ENCODE measurements at regions not wholly inside any gene's neighbourhood (a gene's known extent, or its start where the extent isn't known, plus 50 kb on each side); places are given as distances from the start of the nearest gene placed in this dataset.

DNA sequence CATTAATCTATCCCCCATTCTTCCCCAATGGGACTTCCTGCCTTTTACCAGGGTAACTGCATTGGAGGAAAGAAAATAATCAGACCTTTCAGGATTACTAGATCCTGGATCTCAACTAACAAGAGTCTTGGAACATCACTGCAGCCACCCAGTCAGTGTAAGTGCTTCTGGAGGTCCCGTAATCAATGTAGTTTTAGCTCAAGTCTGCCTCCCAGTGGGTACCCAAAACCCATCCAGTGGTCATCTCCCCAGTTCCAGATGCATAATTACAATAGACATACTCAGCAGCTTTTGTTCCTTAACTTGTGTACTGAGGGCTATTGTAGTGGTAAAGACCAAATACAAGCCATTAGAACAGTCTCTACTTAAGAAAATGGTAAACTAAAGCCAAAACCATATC is 319.1 kb downstream of the GPATCH2 start:
- DNase-seq (ENCODE audit: low read depth) = no peak

DNA sequence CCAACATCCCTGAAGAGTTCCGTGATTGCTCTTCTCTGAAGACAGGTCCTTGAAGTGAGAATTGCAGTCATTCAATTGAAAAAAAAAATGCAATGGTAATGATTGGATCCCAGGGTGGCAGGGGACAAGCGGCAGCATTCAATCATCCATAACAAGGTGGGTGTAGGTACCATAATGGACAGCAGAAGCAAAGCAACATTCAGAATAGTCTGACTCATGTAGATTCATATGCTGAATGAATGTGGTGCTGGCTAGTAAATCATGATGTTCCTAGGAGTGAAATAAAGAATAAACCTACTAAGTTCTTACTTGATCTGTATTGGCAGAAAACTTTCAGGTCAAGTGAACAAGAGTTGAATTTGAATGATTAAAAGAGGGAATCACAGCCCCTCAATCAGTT is 319.6 kb downstream of the GPATCH2 start:
- no peak for DNase-seq (ENCODE audit: low read depth)

DNA sequence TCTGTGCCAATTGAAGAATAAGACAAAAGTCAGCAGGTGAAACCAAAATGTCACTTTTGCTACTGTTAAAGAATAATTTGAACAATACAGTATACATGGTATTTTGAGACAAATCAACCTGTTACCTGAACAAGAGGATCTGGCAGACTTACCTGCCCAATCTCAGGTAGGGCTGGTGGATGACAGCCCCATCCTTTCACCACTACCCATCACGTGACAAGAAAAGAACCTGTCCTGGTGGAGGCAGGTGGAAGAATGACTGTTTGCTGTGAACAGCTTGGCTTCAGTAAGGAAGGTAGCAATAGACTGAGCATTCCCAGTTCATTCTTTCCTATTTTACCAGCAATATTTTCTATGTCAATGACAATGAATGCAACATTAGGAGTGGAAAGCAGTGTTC is 349.6 kb downstream of the GPATCH2 start:
- DNase-seq (ENCODE audit: low read depth) = no peak

DNA sequence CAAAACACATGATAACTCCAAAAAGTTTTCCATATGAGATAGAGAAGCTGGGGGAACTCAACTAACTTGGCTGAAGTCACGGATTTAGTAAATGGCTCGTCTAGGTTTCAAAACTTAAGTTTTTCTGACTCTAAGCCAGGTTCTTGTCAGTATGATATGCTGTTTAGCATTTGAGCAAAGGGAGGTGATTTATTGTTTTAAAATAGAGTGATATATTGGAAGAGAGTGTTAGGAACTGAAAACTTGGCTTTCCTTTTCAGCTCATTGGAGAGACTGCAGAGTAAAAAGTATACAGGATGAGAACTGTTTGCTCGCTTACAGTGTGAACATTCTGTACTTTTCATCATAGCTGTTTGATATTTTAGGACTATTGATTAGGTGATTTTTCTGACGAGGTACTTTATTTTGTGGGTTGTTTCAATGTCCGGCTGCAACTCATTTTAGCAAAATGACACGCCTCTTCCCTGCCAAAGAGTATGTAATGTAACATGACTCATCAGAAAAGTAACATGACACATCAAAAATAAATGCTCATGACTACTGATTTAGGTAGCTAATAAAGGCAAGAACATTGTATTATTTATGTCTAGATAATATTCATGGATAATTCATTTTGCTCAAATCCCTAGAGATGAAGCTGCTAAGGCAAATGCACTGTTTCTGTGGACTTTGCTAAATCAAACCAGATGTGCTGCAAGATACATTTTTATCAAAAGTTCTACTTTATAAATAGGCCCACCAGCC is 355.1 kb downstream of the GPATCH2 start:
- DNase-seq (ENCODE audit: low read depth) = peak; percentile 64

DNA sequence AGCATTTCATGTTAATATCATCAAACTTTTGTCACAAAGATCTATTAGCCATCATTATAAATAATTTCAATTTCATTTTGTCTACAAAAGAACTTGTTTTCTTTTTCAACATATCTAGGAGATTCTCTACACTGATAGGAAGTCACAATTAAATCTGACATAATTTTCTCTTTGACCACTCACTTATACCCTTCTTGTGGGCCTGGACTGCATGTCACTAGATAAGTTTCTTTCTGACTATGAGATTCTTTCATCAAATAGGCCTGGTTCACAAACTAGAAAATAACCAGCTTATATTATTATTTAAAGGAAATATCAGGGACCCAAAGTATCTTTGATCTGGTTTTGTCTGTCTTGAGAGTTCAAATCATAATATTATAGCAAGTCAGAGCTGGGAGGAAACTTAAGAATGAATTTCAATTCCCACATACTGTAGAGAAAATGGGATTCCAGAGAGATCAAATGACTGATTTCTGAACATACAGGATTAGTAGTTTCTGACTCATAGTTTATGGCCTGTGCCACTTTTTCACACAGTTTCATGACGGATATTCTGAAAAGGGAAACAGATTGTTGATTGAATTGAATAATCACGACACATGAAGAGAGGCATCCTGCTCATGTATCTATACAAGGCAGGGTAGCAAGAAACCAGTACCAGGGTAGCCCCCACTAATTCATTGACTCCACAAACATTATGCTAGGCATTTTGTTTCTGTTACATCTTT is 355.8 kb downstream of the GPATCH2 start:
- peak; percentile 65 for DNase-seq (ENCODE audit: low read depth)

DNA sequence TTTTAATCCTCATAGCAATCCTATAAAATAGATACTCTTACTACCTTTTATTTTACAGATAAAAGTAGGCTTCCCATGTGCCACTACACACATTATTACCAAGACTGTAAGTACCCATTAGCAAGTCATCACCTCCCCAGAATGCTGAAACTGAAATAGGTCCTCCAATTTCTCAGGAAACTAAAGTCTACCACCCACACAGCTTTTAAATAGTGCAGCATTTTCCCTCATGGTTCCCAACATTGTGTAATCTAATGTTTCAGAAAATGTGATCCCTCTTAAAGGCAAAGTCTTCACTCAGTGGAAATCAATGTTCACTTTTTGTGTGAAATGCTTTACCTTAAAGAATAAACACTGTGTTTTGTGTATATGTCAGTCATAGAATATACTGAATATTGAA is 356.5 kb downstream of the GPATCH2 start:
- DNase-seq (ENCODE audit: low read depth) = peak; percentile 17

DNA sequence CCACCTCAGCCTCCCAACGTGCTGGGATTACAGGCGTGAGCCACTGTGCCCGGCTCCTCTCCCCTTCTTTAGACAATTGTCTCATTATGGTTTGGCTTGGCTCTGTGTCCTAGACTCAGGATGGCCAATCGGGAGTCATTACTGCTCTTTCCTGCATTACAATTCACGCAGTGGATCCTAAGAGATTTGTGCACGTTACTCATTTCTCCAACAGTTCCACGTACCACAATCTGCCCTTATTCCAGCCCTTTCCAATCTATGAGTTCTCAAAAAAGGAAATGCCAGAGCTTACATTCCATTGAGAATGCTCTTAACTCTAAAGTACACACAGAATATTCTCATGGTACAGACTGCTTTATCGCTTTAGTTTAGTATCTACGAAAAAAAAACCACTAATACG is 357.0 kb downstream of the GPATCH2 start:
- DNase-seq (ENCODE audit: low read depth) = peak; percentile 33

DNA sequence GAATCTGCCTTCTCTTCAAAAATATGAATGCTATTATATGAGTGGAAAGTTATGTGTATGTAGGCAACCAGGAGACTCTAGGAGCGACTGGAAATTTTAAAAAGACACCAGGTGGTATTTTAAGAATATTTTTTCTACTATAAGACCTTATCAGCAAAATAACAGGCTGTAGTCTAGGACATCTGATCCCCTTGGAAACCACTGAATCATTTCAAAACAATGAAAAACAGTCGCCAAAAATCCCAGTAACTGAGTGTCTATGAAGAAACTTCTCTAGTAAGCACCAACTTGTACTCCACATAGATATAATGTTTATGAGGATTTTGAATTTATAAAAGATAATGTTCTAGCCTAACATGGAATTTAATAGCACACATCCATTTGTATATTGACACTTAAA is 358.5 kb downstream of the GPATCH2 start:
- DNase-seq (ENCODE audit: low read depth) = peak; percentile 56

DNA sequence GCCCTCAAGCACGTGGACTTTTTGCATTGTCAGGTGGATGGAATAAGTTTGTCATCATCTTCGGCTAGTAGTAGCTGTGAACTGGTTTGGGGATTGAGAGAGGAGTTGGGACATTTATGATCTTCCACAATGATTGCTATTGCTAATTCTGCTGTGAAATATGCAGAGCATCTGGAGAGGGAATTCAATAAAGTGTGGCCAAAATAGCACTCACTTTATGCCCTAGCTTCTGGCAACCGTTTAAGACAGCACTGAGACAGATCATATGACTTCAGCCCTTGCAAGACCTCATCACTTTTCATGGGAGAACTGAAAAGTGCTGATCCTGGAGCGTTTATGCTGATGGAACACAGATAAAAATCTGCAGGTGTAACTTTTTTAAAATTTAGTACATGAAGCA is 360.8 kb downstream of the GPATCH2 start:
- no peak for DNase-seq (ENCODE audit: low read depth)

DNA sequence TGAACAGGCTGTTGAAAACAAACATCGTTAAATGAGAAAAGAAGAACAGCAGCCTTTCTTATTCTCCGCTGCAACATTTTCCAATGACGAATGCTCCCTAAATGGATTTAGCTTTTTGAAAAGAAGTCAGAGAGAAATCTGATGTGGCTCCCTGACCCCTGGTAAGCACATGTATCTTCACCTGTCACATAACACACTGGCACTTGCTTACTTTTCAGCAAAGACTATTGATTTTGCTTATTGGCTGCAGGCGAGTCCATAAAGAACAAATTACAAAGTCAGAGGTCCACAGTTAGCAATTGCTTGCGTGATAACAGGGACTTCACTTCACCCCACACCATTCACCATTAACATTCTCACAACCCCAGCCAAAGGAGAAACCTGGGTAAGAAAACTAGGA is 362.8 kb downstream of the GPATCH2 start:
- DNase-seq (ENCODE audit: low read depth) = no peak

DNA sequence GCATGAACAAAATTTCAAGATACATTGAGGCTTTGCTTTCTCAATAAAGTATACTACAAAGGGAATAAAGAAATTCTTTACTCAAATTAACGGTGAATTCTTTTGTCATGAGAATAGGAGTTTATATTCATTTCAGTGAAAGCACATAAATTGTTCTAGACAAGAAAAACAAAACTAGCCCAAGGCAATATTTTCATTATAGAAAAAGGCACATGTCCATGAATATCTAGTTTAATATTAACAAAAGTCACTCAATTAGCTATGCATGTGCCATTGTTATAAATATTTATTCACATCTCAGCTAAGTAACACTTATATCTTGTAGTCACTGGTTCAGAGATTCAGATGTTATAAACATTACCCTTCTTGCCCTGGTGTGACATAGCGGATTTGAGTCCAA is 369.3 kb downstream of the GPATCH2 start:
- DNase-seq (ENCODE audit: low read depth) = no peak

DNA sequence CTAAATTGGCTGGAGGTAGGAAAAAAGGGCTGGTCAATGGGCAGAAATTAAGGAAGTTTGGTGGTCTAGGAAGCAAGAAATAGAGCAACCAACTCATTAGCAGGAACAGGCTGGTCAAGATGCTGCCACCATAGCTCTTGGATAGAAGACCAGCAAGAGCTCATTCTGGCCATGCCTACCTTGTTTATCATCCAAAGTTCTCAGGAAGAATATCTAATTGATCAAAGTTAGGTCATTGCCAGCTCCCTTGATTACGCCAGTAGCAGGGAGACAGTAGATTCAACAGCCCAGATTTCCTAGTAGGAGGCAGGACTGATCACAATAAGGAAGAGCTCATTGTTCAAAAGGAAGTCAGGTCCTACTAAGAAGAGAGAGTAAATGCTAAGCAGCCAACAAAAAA is 370.2 kb downstream of the GPATCH2 start:
- no peak for DNase-seq (ENCODE audit: low read depth)

DNA sequence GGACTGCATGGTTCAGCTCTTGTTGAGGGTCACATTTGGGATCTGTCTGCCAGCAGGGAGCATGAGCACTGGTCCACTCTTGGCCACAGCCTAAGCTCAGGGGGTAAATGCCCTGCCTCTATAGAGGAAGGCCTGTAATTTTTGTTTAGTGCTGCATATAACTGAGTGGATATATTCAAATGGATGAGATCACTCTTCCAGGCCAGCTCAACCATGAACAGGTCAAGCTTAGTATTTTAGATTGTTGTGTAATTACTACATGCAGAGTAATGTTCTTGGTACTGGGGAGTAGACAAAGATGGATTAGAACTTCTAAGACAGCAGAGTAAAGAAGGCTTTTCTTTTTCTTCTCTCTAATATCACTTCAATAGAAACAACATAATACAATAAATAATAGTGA is 376.9 kb downstream of the GPATCH2 start:
- DNase-seq (ENCODE audit: low read depth) = no peak

DNA sequence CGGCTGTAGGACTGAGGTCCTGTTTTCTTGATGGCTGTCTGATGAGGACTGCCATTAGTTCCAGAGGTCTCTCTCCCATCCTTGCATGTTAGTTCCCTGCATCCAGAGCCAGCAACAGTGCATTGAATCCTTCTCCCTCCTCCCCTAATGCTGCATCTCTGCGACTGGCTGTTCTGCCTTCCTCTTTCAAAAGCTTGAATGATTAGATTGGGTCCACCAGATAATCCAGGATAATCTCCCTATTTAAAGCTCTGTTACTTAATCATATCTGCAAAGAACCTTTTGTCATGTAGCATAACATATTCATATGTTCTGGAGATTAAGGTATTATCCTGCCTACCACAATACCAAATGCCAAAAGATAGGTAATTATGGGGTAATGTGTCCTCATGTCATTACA is 377.5 kb downstream of the GPATCH2 start:
- DNase-seq (ENCODE audit: low read depth) = no peak

DNA sequence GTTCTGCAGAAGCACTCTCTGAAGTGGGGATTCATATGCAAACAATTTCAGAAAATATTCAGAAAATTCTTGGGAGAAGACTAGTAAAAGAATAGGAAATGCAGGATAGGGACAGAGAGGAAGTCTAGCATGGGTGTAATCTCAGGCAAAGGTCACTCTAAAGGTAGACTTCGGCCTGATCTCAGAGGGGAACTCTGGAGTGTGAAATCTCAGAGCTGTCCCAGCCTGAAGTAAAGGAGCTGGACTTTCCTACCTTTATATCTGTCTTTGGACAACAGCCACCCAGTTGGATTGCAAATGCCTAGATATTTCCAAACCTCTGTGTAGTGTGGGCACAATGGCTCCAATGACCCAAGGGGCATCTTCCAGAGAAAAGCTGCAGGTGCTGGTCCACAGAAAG is 379.8 kb downstream of the GPATCH2 start:
- no peak for DNase-seq (ENCODE audit: low read depth)

DNA sequence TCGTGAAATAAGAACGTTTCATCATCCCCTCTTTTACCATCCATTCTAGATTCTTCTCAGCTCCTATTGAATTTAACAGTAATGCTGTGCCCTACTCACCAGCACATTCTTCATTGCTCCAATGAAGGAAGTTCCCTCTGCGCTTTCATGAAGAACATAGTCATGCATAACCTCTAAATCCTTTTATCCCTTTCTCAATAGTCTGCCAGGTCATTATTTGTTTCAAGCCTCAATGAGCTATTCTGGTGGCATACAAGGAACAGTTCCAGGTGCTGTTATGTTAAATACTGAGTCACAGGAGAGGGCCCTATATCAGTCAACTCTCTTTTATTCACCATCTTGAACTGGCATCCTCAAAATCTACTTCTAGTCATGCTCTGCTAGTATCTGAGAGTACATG is 381.0 kb downstream of the GPATCH2 start:
- no peak for DNase-seq (ENCODE audit: low read depth)

DNA sequence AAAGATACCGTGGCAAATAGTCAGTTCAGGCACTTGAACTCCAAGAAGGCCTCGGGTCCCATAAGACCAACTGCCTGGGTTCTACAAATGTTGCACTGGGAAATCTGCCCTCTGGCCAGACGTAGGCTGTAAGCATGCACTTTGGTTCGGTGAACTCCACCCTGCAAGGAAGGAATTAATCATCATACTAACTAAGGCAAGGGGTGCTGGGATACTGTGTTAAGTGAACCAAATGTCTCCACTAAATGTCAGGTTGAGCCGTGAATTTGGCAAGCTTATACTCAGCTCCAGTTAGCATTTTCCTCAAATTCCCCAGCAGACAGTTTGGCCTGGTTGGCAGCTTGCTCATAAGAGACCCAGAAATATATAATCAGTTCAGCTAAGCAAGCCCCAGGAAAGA is 385.9 kb downstream of the GPATCH2 start:
- no peak for DNase-seq (ENCODE audit: low read depth)

DNA sequence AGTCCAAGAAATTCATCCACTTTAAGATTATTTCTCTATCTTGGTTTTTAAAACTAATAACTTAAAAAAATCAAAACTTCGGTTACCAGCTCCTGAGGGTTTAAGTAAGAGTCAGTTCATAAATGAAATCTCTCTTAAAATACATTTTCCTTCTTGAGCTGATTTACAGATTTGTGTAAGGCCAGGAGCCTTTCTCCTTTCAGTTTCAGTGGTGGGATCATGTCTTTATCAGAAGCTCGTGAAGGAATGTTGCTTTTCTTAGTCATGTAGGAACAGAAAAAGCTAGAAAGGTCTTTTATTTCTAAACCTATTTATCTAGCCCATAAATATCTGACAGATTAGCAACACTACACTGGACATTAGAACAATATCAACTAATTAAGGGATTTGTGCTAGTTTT is 390.2 kb downstream of the GPATCH2 start:
- DNase-seq (ENCODE audit: low read depth) = no peak

DNA sequence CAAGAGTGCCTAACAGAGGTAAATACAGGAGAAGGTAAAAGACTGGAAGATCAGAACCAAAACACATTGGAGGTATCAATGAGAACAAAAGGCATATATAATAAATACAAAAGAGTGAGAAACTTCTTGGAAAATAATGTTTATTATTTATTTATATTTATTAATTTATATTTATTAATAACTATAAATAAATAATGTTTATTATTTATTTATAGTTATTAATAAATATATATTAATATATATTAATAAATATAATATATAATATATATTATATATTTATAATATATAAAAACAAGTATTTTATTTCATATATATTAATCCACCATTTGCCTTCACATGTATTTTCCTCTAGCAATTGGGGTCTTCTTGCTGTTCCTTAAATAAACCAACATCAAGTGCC is 391.9 kb downstream of the GPATCH2 start:
- DNase-seq (ENCODE audit: low read depth) = no peak

DNA sequence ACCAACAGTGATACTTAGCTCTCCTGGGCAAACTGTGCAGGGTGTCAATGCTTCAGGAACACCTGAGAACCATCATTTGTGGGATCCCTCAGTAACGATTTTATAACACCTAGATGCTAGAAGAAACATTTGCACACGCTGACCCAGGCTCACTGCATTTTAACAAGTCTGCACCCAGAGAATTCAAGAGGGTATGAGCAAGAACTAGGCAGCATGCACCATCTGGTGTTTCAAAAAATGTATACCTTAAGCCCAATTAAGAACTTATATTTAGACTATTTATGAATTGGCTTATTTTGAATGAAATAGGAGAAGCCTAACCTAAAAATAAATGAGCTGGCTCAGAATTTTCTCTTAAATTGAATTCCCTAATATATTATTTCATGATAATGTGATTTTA is 400.5 kb downstream of the GPATCH2 start:
- DNase-seq (ENCODE audit: low read depth) = no peak

DNA sequence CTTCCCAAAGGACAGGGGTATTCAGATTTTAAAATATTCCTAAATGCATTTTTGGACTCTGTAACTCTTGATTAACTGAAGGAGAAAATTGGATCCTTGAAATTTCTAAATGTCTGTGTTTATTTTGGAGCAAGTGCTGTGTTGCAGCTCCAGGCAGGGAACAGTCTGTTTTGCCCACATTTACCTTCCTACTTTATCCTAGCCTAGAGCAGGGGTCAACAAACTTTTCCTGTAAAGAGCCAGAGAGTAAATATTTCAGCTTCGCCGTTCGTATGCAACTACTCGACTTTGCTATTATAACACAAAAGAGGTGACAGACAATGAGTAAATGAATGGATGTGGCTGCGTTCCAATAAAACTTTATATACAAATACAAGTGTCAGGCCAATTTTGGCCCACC is 402.2 kb downstream of the GPATCH2 start:
- DNase-seq (ENCODE audit: low read depth) = no peak

DNA sequence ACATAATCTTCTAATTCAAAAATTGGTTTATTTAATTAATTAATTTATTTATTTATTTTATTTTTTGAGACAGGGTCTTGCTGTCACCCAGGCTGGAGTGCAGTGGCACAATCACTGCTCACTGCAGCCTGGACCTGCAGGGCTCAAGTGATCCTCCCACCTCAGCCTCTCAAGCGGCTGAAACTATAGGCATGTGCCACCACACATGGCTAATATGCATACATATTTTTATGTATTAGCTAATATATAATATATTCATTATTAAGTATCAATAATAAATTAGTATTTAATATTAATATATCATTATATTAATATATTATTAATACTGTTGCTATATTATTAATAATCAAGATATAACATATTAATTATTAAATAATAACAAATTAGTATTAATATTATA is 406.7 kb downstream of the GPATCH2 start:
- DNase-seq (ENCODE audit: low read depth) = no peak

DNA sequence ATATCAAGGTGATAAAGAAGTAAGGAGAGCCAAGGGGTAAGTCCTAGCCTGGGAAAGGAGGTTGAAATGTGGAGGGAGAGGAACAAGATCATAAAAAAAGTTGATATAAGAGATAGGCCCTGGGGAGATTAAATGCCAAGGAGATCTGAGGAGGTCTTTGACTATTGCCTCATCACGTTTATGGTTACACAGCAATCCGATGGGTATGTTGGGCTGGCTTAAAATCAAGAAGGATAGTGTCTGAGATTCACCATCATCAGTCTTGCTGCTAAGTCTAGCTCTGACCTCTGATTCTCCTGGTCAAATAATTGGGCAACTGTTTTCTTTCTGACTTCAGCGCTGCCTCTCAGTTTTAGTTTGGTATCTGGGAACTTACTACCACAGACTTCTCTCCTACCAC is 416.3 kb downstream of the GPATCH2 start:
- no peak for DNase-seq (ENCODE audit: low read depth)

DNA sequence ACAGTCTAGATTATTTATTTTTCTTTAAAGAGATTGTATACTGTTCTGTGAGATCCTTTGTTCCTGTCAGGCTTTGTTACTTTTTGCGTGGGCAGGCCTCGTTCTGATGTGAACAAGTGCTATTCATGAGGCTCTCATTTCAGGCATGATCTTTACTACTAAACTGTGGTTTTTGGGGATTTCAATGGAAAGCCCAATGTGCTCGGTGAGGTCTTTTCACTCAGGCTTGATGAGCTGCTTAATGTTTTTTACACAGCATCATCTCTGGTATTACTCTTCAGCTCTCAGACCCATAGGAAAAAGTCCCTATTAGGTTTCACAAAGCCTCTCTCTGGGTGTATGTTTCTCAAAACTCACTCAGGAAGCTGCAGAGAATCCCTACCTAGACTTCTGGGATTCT is 419.4 kb downstream of the GPATCH2 start:
- no peak for DNase-seq (ENCODE audit: low read depth)

All from stromal cell of bone marrow (primary cell).